ENCODE measurements at regions not wholly inside any gene's neighbourhood (a gene's known extent, or its start where the extent isn't known, plus 50 kb on each side); places are given as distances from the start of the nearest gene placed in this dataset.
"Not testable (repeated sequence)": the region's sequence is repeated elsewhere in the genome, so short reads cannot be mapped to it uniquely, and the experiment has no call there.

GRCh38 chr2:44055664-44056063 is 59.9 kb upstream of the LRPPRC start:
- DNase-seq (ENCODE audit: low spot score in 2 of 2) = no peak
- Histone ChIP-seq H3K4me1 (no peaks in the 10 kb centered on the region), H3K9me3 (no peaks in the 10 kb centered on the region), H3K4me3 (no peak overlapping the region), H3K27ac (no peak overlapping the region), H3K27me3 (no peaks in the 10 kb centered on the region), H3K36me3 (no peaks in the 10 kb centered on the region)
- TF ChIP-seq POLR2AphosphoS5 (IDR thresholded peaks at IDR 0.05) = no peak
- TF ChIP-seq CTCF (IDR thresholded peaks at IDR 0.05) = no peak
- TF ChIP-seq POLR2A (IDR thresholded peaks at IDR 0.05) = no peak
- no peak for TF ChIP-seq EP300 (IDR thresholded peaks at IDR 0.05)
- WGBS = 70% methylated on average over 7 of the region's 7 CpGs

- no peak for DNase-seq (ENCODE audit: low spot score in 2 of 2)
- H3K4me3 ChIP-seq = no peak overlapping the region
- H3K9me3 ChIP-seq = no peaks in the 10 kb centered on the region
- TF ChIP-seq POLR2AphosphoS5 (IDR thresholded peaks at IDR 0.05) (no peak), CTCF (IDR thresholded peaks at IDR 0.05) (no peak), POLR2A (IDR thresholded peaks at IDR 0.05) (no peak), EP300 (IDR thresholded peaks at IDR 0.05) (no peak)
- no peaks in the 10 kb centered on the region for H3K36me3 ChIP-seq
- no peaks in the 10 kb centered on the region for H3K4me1 ChIP-seq
- H3K27me3 ChIP-seq = no peaks in the 10 kb centered on the region
- no peak overlapping the region for H3K27ac ChIP-seq
- 89% methylated on average over 2 of the region's 2 CpGs for WGBS
These were observed 61.2 kb upstream of the LRPPRC start for GRCh38 chr2:44056947-44057346.

DNA sequence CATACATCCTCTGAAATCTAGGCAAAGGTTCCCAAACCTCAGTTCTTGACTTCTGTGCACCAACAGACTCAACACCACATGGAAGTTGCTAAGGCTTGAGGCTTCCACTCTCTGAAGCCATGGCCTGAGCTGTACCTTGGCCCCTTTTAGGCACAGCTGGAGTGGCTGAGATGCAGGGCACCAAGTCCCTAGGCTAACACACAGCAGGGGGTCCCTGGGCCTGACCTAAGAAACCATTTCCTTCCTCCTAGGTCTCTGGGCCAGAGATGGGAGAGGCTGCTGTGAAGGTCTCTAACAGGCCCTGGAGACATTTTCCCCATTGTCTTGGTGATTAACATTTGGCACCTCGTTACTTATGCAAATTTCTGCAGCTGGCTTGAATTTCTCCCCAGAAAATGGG is 64.5 kb upstream of the LRPPRC start:
- DNase-seq (ENCODE audit: low spot score in 2 of 2); H3K4me3 ChIP-seq; H3K4me1 ChIP-seq; H3K27ac ChIP-seq; H3K36me3 ChIP-seq; H3K9me3 ChIP-seq; H3K27me3 ChIP-seq: not testable (repeated sequence)
- WGBS = 73% methylated on average over 1 of the region's 1 CpG

DNA sequence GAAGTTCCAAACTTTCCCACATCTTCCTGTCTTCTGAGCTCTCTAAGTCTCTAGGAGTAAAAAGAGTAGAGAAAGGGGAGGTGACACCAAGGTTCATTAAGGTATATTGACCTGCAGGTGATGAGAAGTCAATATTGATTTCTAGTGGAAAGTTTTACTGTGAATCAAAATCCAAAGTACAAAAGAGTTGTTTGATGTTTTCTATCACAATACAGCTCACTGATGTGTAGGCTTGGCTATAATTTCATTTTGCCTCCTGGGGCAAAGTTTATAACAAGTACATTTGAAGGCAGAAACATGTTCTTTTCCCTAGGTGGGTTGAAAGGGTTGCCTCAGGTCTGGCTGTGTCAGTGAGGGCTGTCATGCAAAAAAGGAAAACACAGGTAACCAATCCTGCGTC is 65.2 kb upstream of the LRPPRC start:
- no peaks in the 10 kb centered on the region for H3K36me3 ChIP-seq
- TF ChIP-seq CTCF (IDR thresholded peaks at IDR 0.05) = no peak
- no peak for TF ChIP-seq EP300 (IDR thresholded peaks at IDR 0.05)
- TF ChIP-seq POLR2AphosphoS5 (IDR thresholded peaks at IDR 0.05) = no peak
- TF ChIP-seq POLR2A (IDR thresholded peaks at IDR 0.05) = no peak
- WGBS = 82% methylated on average over 1 of the region's 1 CpG
- no peaks in the 10 kb centered on the region for H3K9me3 ChIP-seq
- H3K27ac ChIP-seq = no peak overlapping the region
- peaks cover 5% of the 10 kb centered on the region for H3K27me3 ChIP-seq
- H3K4me1 ChIP-seq = no peaks in the 10 kb centered on the region
- no peak overlapping the region for H3K4me3 ChIP-seq
- no peak for DNase-seq (ENCODE audit: low spot score in 2 of 2)

DNA sequence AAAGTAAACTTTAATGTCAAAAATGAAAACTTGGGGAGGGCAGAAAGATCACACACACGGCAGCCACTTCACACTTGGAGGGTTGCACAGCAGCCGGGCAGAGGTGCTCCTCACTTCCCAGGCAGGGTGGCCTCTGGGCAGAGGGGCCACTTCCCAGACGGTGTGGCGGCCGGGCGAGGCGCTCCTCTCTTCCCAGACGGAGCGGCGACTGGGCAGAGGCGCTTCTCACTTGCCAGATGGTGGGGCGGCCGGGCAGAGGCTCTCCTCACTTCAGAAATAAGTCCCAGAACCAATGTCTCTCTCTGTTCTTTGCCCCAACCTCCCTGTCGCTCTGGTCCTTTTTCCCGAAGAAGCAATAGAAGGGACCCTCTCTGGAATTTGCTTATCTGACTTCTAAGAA is 65.7 kb upstream of the LRPPRC start:
- Histone ChIP-seq H3K27ac (no peak overlapping the region), H3K9me3 (no peaks in the 10 kb centered on the region), H3K27me3 (peaks cover 5% of the 10 kb centered on the region), H3K4me1 (no peaks in the 10 kb centered on the region), H3K4me3 (no peak overlapping the region), H3K36me3 (no peaks in the 10 kb centered on the region)
- no peak for DNase-seq (ENCODE audit: low spot score in 2 of 2)
- WGBS = 89% methylated on average over 4 of the region's 15 CpGs
- no peak for TF ChIP-seq POLR2AphosphoS5 (IDR thresholded peaks at IDR 0.05)
- TF ChIP-seq POLR2A (IDR thresholded peaks at IDR 0.05) = no peak
- TF ChIP-seq CTCF (IDR thresholded peaks at IDR 0.05) = no peak
- TF ChIP-seq EP300 (IDR thresholded peaks at IDR 0.05) = no peak

- DNase-seq (ENCODE audit: low spot score in 2 of 2) = no peak
- no peaks in the 10 kb centered on the region for H3K4me1 ChIP-seq
- no peak overlapping the region for H3K27ac ChIP-seq
- H3K9me3 ChIP-seq = no peaks in the 10 kb centered on the region
- TF ChIP-seq EP300 (IDR thresholded peaks at IDR 0.05) (no peak), POLR2A (IDR thresholded peaks at IDR 0.05) (no peak)
- H3K4me3 ChIP-seq = no peak overlapping the region
- 82% methylated on average over 7 of the region's 7 CpGs for WGBS
- no peaks in the 10 kb centered on the region for H3K36me3 ChIP-seq
- peaks cover 5% of the 10 kb centered on the region for H3K27me3 ChIP-seq
These were observed 66.1 kb upstream of the LRPPRC start for GRCh38 chr2:44061876-44062275.

All from suprapubic skin (tissue), 4 donors.